Activated CD4-positive, alpha-beta memory T cell treated with anti-CD3 and anti-CD28 coated beads, Interleukin-2, amount 10 ng/mL, durations not matched to agents 7 days and 5 days (primary cell): ENCODE measurements at regions not wholly inside any gene's neighbourhood (a gene's known extent, or its start where the extent isn't known, plus 50 kb on each side); places are given as distances from the start of the nearest gene placed in this dataset.

Experiments used
- CTCF ChIA-PET: fragments of 350-600 bp; sonication (Branson Sonifier 250); formaldehyde crosslinking; loops from one replicate; lab custom pipeline; 2021; ENCODE audit warnings: antibody characterized with exemption, inconsistent platforms; lab: Charles Lee
- POLR2A ChIA-PET: fragments of 350-600 bp; sonication (Branson Sonifier 250); formaldehyde crosslinking; loops from one replicate; lab custom pipeline; 2021; ENCODE audit warnings: antibody characterized with exemption; lab: Charles Lee
- DNase-seq: peaks from one replicate; pipeline ENCODE4 v3.0.0-alpha.2; 2020
- H3K27ac Mint-ChIP-seq: one replicate; pipeline ENCODE4 v1.8.0; 2021; ENCODE audit warnings: mild to moderate bottlenecking, mixed read lengths
- H3K27me3 Mint-ChIP-seq: one replicate; pipeline ENCODE4 v1.8.0; 2021; ENCODE audit warnings: mixed read lengths
- H3K36me3 Mint-ChIP-seq: one replicate; pipeline ENCODE4 v1.8.0; 2021; ENCODE audit warnings: low read depth, mixed read lengths
- H3K4me1 Mint-ChIP-seq: one replicate; pipeline ENCODE4 v1.8.0; 2021; ENCODE audit warnings: mixed read lengths
- H3K4me3 Mint-ChIP-seq: one replicate; pipeline ENCODE4 v1.8.0; 2021; ENCODE audit warnings: mild to moderate bottlenecking, mixed read lengths
- H3K9me3 Mint-ChIP-seq: one replicate; pipeline ENCODE4 v1.8.0; 2021; ENCODE audit warnings: mixed read lengths

DNA sequence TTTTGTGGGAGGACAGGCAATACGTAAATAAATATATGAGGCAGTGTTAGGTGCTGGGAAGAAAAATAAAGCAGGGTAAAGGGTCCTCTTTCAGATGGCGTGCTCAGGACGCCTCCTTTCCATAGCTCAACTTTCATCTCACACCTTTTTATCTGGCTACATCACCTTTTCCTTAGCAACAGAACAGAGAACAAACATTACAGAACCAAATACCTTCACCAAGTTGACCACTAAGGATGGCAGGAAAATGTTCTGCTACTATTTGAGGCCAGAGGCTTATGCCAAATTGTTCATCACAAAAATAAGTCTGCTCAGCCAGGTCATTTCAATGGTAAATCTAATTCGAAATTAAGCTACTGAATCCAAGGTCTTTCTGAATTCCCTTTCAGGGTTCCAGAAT is 149.2 kb upstream of the C1orf21 start:
- Mint-ChIP-seq H3K27me3 (peaks cover 18% of the 10 kb centered on the region), H3K27ac (no peak overlapping the region), H3K9me3 (peaks cover 2% of the 10 kb centered on the region), H3K4me1 (no peaks in the 10 kb centered on the region), H3K4me3 (no peak overlapping the region), H3K36me3 (no peaks in the 10 kb centered on the region)
- ChIA-PET CTCF (no interaction called here), POLR2A (no interaction called here)
- no peak for DNase-seq

DNA sequence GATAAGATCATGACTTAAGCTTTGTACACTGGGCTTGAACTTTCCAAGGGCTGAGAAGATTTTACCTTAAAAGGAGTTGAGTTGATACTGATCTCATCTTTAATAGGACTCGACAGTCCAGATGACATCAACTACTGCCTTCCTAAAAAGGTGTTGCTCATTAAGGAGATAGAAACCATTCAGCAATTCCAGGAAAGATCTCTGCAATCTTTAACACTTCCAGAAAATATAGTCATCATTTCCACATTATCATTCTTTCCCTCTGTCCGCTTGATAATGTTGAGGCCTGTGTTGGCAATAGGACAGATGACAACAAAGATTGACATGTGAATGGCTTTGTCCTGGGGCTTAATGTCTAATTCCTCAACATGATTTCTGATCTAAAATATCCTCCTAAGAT is 145.4 kb upstream of the C1orf21 start:
- Mint-ChIP-seq H3K27ac (no peak overlapping the region), H3K4me1 (no peaks in the 10 kb centered on the region), H3K9me3 (no peaks in the 10 kb centered on the region), H3K27me3 (peaks cover 16% of the 10 kb centered on the region), H3K4me3 (no peak overlapping the region), H3K36me3 (no peaks in the 10 kb centered on the region)
- DNase-seq, result no peak
- ChIA-PET POLR2A (no interaction called here), CTCF (no interaction called here)

DNA sequence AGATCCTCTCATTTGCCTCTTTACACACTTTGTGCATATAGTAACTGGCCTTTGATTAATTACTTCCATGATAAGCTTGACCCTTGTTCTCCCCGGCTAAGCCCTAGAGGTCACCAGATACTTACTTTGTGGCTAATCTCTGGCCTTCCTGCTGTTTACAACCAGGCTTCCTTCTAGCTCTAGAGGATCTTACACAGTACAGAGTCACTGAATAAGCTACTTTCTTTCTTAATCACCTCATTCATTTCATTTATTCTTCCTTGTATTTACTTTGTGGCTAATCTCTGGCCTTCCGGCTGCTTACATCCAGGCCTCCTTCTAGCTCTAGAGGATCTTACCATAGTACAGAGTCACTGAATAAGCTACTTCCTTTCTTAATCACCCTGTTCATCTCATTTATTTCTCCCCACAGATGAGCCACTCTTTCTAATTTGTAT is 144.3 kb upstream of the C1orf21 start:
- ChIA-PET CTCF (interaction anchor here (1.4 kb wide), 1 partner anchor 18 kb away, joined by 4 read pairs; no protein-coding TSS in a partner anchor), POLR2A (no interaction called here)
- Mint-ChIP-seq H3K27me3 (peaks cover 18% of the 10 kb centered on the region), H3K9me3 (no peaks in the 10 kb centered on the region), H3K4me3 (no peak overlapping the region), H3K4me1 (no peaks in the 10 kb centered on the region), H3K27ac (no peak overlapping the region), H3K36me3 (no peaks in the 10 kb centered on the region)
- DNase-seq, result no peak

DNA sequence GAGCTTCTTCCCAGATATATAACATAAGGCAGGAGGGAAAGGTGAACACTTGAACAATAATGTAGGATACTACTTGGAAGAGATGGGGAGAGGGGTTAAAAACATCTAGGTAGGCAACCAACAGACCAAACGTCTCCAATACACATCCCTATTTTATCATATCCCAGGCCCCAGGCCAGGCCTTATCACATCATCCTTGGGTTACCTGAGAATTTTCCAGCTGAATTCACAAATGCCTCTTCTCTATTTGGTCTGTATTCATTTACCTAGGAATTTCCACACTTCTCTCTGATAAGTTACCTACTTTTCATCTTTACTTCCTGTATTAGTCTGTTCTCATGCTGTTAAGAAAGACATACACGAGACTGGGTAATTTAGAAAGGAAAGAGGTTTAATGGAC is 141.9 kb upstream of the C1orf21 start:
- Mint-ChIP-seq H3K27ac (no peak overlapping the region), H3K27me3 (peaks cover 18% of the 10 kb centered on the region), H3K4me3 (no peak overlapping the region), H3K9me3 (no peaks in the 10 kb centered on the region), H3K4me1 (no peaks in the 10 kb centered on the region), H3K36me3 (no peaks in the 10 kb centered on the region)
- ChIA-PET POLR2A (no interaction called here), CTCF (interaction anchor here (0.9 kb wide), 1 partner anchor 419 kb away, joined by 3 read pairs; no protein-coding TSS in a partner anchor)
- DNase-seq, result no peak

DNA sequence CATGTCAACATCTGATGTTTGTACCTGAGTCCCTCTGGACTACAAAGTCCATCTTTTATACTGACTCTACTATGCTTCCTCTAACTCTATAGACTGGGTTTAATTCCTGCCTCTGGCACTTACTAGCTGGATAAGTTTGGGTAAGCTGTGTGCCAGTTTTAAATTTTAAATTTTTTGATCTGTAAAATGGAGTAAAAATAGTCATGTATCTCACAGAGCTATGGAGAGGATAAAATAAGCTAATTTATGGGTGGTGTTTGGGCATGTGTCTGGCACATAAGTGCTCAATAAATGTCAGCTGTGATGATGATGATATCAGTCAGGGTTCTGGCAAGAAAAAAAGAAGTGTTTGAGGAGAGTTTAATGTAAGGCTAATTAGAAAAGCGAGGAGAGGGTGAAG is 139.2 kb upstream of the C1orf21 start:
- Mint-ChIP-seq H3K27ac (no peak overlapping the region), H3K36me3 (no peaks in the 10 kb centered on the region), H3K27me3 (peaks cover 22% of the 10 kb centered on the region), H3K9me3 (no peaks in the 10 kb centered on the region), H3K4me3 (no peak overlapping the region), H3K4me1 (no peaks in the 10 kb centered on the region)
- DNase-seq, result no peak
- CTCF ChIA-PET, result interaction anchor here (1.8 kb wide), 1 partner anchor 13 kb away, joined by 5 read pairs; no protein-coding TSS in a partner anchor
- POLR2A ChIA-PET, result no interaction called here

DNA sequence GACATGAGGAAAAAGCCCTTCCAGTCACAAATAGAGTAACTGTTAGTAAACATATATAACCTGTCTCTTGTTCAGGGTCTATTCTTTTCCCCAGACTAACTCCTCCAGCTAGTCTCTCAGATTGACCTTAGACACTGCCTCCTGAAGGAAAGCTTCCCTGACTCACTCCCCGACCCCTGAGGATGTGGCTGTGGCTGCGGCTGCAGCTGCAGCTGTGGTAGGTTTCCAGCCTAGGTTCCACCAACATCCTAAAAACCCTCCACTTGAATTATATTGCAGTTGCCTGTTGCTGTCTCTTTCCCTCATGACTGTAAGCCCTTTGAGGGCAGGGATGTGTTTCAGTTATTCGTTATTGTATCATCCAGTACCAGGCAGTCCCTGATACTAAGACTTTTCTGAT is 132.9 kb upstream of the C1orf21 start:
- Mint-ChIP-seq H3K36me3 (no peaks in the 10 kb centered on the region), H3K27me3 (peaks cover 19% of the 10 kb centered on the region), H3K27ac (no peak overlapping the region), H3K9me3 (no peaks in the 10 kb centered on the region), H3K4me1 (no peaks in the 10 kb centered on the region), H3K4me3 (no peak overlapping the region)
- ChIA-PET CTCF (interaction anchor here (1.0 kb wide), 1 partner anchor 32 kb away, joined by 3 read pairs; no protein-coding TSS in a partner anchor), POLR2A (no interaction called here)
- DNase-seq, result no peak

DNA sequence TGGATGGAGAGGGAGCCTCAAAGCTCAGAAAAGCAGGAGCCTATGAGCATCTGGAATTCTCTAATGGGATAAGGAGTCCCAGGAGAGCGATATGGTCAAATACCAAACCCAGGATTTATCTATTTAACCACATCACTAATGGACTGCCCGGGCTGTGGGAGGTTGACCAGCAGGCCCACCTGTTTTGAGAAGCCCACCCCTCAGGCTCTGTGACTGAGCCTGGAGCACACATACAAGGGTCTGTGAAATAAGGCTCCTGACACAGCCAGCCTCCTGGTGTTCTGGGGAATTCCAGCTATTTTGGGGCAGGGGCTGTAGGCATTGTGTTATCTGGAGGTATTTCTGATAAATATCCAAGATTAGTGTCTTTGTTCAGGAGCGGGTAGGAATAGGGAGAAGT is 132.0 kb upstream of the C1orf21 start:
- CTCF ChIA-PET, result no interaction called here
- POLR2A ChIA-PET, result no interaction called here
- Mint-ChIP-seq H3K9me3 (no peaks in the 10 kb centered on the region), H3K27ac (no peak overlapping the region), H3K36me3 (no peaks in the 10 kb centered on the region), H3K27me3 (peaks cover 19% of the 10 kb centered on the region), H3K4me1 (no peaks in the 10 kb centered on the region), H3K4me3 (no peak overlapping the region)
- DNase-seq, result no peak

DNA sequence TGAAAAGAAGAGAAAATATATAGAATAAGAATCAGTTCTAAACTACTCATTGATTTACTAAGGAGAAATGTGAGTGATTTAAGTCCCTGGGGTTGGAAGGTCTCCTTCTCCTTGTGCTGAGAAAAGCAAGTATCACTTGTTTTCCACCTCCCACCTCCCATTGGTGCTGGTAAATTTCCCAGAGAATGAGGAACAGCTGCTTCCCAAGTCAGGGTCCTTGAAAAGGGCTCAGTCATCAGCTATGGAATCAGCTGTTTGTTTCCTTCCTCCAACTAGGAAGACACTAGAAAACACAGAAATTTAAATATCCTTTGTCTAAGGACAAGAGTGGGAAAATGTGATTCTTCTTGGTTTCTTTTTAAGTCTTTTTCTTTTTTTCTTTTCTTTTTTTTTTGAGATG is 131.3 kb upstream of the C1orf21 start:
- ChIA-PET POLR2A (no interaction called here), CTCF (no interaction called here)
- DNase-seq, result no peak
- no peaks in the 10 kb centered on the region for H3K4me1 Mint-ChIP-seq
- peaks cover 19% of the 10 kb centered on the region for H3K27me3 Mint-ChIP-seq
- no peak overlapping the region for H3K27ac Mint-ChIP-seq
- no peaks in the 10 kb centered on the region for H3K9me3 Mint-ChIP-seq
- H3K4me3 Mint-ChIP-seq, result no peak overlapping the region
- no peaks in the 10 kb centered on the region for H3K36me3 Mint-ChIP-seq

DNA sequence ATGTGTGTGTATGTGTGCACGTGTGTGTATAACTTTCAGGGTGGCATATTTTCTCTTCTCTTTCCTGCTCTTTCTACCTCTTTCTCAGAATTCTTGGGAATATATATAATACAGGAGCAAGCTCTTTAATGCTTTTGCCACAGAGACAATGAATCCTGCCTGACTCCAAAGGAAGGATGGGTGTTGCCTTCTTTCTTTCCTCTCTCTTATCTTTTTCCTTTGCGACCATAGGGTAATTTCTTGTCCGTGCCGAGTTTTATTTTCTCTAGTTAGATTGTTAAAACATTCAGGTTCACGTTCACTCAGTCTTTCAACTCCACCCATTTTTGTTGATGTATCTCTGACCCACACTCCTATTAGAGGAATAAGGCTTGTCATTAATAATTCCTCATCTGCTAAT is 129.0 kb upstream of the C1orf21 start:
- no peak for DNase-seq
- ChIA-PET CTCF (no interaction called here), POLR2A (no interaction called here)
- Mint-ChIP-seq H3K9me3 (no peaks in the 10 kb centered on the region), H3K27ac (no peak overlapping the region), H3K4me3 (no peak overlapping the region), H3K4me1 (no peaks in the 10 kb centered on the region), H3K36me3 (no peaks in the 10 kb centered on the region), H3K27me3 (peaks cover 25% of the 10 kb centered on the region)

DNA sequence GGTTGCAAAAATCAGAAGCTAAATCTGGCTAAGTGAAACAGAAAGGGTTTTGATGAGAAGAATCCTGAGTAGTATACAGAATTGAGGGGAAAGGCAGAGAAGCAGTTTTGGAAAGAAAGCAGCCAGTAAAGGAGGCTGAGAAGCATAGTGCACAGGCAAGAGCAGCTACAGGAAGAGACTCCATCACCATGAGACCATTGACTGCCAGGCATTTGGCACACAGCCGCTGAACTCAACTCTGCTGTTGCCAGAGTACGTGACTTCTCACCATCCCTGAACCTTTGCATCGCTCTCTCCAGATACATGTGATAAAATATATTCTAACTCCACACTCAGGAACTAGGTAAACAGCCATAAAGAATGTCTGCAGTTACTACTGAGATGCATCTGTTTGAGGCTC is 128.3 kb upstream of the C1orf21 start:
- ChIA-PET CTCF (no interaction called here), POLR2A (no interaction called here)
- no peaks in the 10 kb centered on the region for H3K4me1 Mint-ChIP-seq
- no peak overlapping the region for H3K4me3 Mint-ChIP-seq
- DNase-seq, result no peak
- no peaks in the 10 kb centered on the region for H3K9me3 Mint-ChIP-seq
- H3K36me3 Mint-ChIP-seq, result no peaks in the 10 kb centered on the region
- H3K27me3 Mint-ChIP-seq, result peaks cover 23% of the 10 kb centered on the region
- H3K27ac Mint-ChIP-seq, result no peak overlapping the region

DNA sequence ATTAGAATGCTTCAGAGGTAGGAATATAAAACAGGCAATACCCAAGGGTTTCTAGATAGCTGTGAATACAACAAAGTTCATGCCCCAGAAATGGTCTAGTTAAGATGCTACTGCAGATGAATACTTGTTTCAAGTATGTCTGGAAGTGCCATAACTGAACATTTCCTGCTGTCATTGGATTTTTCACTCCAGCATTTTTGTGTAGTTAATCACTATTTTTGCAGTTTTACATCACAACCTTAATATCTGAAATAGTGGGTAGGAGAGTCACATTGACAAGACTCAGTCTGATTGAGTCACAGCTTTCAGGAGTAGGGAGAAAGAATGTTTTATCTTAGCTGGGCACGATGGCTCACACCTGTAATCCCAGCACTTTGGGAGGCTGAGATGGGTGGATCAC is 126.4 kb upstream of the C1orf21 start:
- no peak overlapping the region for H3K4me3 Mint-ChIP-seq
- H3K27me3 Mint-ChIP-seq, result peaks cover 35% of the 10 kb centered on the region
- no peak overlapping the region for H3K27ac Mint-ChIP-seq
- H3K9me3 Mint-ChIP-seq, result no peaks in the 10 kb centered on the region
- POLR2A ChIA-PET, result no interaction called here
- no peaks in the 10 kb centered on the region for H3K36me3 Mint-ChIP-seq
- CTCF ChIA-PET, result interaction anchor here (2.1 kb wide), 1 partner anchor 12 kb away, joined by 5 read pairs; no protein-coding TSS in a partner anchor
- DNase-seq, result no peak
- no peaks in the 10 kb centered on the region for H3K4me1 Mint-ChIP-seq

DNA sequence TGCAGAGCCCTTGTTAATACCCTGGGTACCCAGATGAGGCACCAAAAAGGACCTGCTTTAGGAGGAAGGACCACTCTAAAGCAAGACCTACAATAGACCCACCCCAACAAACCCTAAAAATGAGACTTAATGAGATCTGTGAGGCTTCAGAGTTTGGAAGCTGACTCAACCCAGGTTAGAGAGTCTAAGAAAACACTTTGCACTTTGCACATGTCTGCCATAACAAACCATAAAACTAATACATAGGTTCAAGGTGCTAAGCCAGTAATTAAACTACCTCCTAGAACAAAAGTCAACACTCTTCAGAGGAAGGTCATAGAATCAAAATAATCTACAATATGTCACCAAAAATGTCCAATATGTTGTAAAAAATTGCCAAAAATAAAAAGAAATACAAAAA is 124.7 kb upstream of the C1orf21 start:
- Mint-ChIP-seq H3K4me1 (no peaks in the 10 kb centered on the region), H3K4me3 (no peak overlapping the region), H3K27me3 (peaks cover 27% of the 10 kb centered on the region), H3K9me3 (no peaks in the 10 kb centered on the region), H3K27ac (no peak overlapping the region), H3K36me3 (no peaks in the 10 kb centered on the region)
- POLR2A ChIA-PET, result no interaction called here
- CTCF ChIA-PET, result no interaction called here
- DNase-seq, result no peak

DNA sequence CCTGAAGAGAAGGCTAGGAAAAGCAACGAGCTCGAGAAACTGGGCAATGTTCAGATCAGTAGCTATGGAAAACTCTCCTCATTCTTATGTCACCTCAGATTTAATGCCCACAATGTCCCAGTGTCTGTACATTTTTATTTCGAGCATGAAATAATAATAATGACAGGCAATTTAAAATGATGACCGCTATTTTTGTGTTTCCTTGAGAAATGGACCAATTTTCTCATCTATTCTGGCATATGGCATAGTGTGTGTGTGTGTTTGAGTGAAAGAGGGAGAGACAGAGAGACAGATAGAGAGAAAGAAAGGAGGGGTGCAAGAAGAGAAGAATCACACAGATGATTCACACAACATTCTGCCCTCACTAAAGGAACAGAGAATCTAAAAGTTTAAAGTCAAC is 119.1 kb upstream of the C1orf21 start:
- Mint-ChIP-seq H3K4me1 (no peaks in the 10 kb centered on the region), H3K36me3 (no peaks in the 10 kb centered on the region), H3K9me3 (no peaks in the 10 kb centered on the region), H3K4me3 (no peak overlapping the region), H3K27ac (no peak overlapping the region), H3K27me3 (peaks cover 18% of the 10 kb centered on the region)
- ChIA-PET POLR2A (no interaction called here), CTCF (no interaction called here)
- no peak for DNase-seq

DNA sequence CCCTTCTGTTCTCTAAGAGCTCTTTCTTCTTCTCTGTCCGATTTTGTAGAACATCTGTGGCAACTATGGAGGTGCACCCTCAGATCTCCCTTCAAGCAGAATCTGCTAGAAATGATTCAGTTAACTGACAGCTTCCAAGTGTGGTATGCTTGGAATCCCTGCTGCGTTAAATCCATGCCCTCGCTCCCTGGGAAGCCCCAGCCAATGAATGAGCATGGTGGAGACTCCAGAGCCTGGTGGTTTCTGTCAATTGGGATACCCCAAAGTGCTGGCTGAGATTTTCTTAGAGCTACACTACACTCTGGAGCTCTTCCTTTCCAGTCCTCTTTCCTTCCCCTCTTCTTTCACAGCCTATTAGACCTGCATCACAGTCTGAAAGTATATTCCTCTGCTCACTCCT is 116.3 kb upstream of the C1orf21 start:
- Mint-ChIP-seq H3K27ac (no peak overlapping the region), H3K4me1 (no peaks in the 10 kb centered on the region), H3K27me3 (peaks cover 11% of the 10 kb centered on the region), H3K9me3 (no peaks in the 10 kb centered on the region), H3K4me3 (no peak overlapping the region), H3K36me3 (no peaks in the 10 kb centered on the region)
- ChIA-PET CTCF (no interaction called here), POLR2A (no interaction called here)
- no peak for DNase-seq
